HUES6 (cell line): ENCODE measurements at regions not wholly inside any gene's neighbourhood (a gene's known extent, or its start where the extent isn't known, plus 50 kb on each side); places are given as distances from the start of the nearest gene placed in this dataset.

Experiments used
- H3K27ac ChIP-seq: 2 replicates; pipeline ENCODE4 v1.7.0; 2013; ENCODE audit warnings: low read depth, mild to moderate bottlenecking, low read length, inconsistent platforms
- H3K27me3 ChIP-seq: 2 replicates; pipeline ENCODE4 v1.6.1; 2013; ENCODE audit warnings: low read length; ENCODE audit not compliant: control insufficient read depth, insufficient read depth
- H3K36me3 ChIP-seq: 2 replicates; pipeline ENCODE4 v1.6.1; 2013; ENCODE audit warnings: low read length; ENCODE audit not compliant: control insufficient read depth, insufficient read depth
- H3K4me1 ChIP-seq: 2 replicates; pipeline ENCODE4 v1.6.1; 2013; ENCODE audit warnings: low read length; ENCODE audit not compliant: control insufficient read depth, insufficient read depth
- H3K4me3 ChIP-seq: 2 replicates; pipeline ENCODE4 v1.5.1; 2013; ENCODE audit warnings: low read depth, low read length
- H3K9ac ChIP-seq: one replicate; pipeline ENCODE4 v1.6.1; 2013; ENCODE audit warnings: mild to moderate bottlenecking, low read length
- H3K9me3 ChIP-seq: 2 replicates; pipeline ENCODE4 v1.6.1; 2013; ENCODE audit warnings: low read depth, low read length; ENCODE audit not compliant: control insufficient read depth, insufficient read depth

DNA sequence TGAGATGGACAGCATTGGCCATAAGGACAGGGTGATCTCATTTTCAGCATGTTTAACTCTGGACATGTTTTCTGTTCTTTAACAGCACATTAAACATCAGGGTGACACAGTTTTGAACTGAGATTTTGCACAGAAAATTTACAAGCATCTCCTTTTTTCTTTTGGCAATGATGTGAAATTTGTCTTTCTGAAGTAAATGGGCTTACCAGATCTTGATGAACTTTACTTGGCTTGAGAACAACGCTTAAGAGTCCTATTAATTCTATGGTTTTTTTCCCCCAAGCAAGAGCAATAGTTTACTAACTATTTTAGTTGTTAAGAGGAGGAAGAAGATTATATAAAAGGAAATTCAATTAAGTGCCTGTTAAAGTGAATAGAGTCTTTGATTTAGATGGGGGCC lies 491.0 kb downstream of the SNAPC1 start:
- no peaks in the 10 kb centered on the region for H3K36me3 ChIP-seq
- no peaks in the 10 kb centered on the region for H3K4me1 ChIP-seq
- no peak overlapping the region for H3K27ac ChIP-seq
- no peaks in the 10 kb centered on the region for H3K9me3 ChIP-seq
- H3K4me3 ChIP-seq = no peak overlapping the region
- no peak overlapping the region for H3K9ac ChIP-seq
- H3K27me3 ChIP-seq = no peaks in the 10 kb centered on the region

DNA sequence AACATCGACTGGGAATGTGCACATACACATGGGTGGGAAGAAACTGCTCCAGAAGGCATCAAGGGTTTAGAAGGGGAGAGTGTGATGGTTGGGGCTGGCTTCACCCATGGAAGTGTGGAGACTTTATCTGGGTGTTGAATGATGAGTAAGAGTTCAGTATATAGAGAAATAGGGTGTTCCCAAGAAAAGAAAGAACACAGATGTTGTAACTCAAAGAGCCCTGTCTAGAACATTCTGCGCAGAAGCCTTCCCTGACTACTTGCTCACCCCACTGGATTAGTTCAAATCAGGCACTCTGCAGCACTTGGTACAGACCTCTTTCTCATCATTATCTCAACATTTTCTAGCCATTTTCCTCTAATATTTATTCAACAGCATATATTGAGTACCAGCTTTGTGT lies 491.7 kb downstream of the SNAPC1 start:
- no peaks in the 10 kb centered on the region for H3K9me3 ChIP-seq
- no peaks in the 10 kb centered on the region for H3K36me3 ChIP-seq
- H3K4me3 ChIP-seq = no peak overlapping the region

DNA sequence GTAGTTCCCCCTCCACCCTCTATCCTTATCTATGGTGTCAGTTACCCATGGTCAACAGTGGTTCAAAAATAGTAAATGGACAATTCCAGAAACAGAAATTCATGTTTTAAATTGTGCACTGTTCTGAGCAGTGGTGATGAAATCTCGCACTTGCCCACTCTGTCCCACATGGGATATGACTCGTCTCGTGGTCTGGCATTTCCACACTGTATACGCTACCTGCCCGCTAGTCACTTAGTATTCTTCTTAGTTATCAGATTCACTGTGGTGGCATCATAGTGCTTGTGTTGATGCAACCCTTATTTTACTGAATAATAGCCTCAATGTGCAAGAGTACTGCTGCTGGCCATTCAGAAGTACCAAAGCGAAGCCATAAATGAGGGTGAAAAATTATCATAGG lies 507.0 kb downstream of the SNAPC1 start:
- H3K27me3 ChIP-seq = no peaks in the 10 kb centered on the region
- no peak overlapping the region for H3K9ac ChIP-seq
- H3K9me3 ChIP-seq = no peaks in the 10 kb centered on the region
- no peaks in the 10 kb centered on the region for H3K4me1 ChIP-seq
- no peak overlapping the region for H3K27ac ChIP-seq
- no peaks in the 10 kb centered on the region for H3K36me3 ChIP-seq
- H3K4me3 ChIP-seq = no peak overlapping the region

More for the DNA sequence above, 491.7 kb downstream of the SNAPC1 start:
- H3K9ac ChIP-seq = no peak overlapping the region
- no peaks in the 10 kb centered on the region for H3K27me3 ChIP-seq
- H3K4me1 ChIP-seq = no peaks in the 10 kb centered on the region
- no peak overlapping the region for H3K27ac ChIP-seq

DNA sequence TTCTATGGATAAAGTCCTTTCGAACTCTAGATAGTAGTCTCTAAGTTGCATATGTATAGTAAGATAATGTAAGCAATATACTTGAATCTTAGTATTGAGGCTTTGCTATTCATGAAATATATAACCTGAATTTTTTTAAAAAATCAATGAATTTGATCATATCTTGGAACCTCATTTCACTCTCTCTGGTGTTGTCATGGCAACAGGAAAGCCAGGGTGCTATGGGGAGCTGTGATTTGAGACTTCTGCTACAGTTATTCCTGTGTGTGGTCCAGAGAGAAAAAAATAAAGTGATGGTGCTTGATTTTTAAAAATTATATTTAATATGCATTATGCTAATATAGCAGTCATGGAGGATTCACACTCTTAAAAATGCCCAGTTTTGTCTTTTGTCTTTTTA lies 508.0 kb downstream of the SNAPC1 start:
- Histone ChIP-seq H3K27me3 (no peaks in the 10 kb centered on the region), H3K4me3 (no peak overlapping the region), H3K4me1 (no peaks in the 10 kb centered on the region), H3K9me3 (no peaks in the 10 kb centered on the region), H3K9ac (no peak overlapping the region), H3K27ac (no peak overlapping the region), H3K36me3 (no peaks in the 10 kb centered on the region)

DNA sequence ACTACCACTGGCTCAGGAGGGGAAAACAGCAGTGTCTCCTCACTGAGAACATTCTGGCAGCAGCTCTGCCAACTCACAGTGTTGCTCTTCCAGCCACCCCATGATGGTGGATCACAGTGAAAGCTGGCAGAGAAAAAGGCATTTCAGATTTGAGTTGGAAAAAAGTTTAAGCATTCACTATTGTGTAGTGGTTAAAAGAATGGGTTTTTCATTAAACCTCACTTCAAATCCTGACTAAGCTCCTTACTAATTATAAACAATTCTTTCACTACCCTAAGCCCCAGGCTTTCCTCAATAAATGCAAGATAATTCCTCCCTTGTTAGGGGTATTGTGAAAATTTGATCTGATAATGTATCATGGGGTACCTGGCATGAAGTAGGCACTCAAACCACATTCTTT lies 518.1 kb downstream of the SNAPC1 start:
- no peaks in the 10 kb centered on the region for H3K9me3 ChIP-seq
- H3K4me3 ChIP-seq = no peak overlapping the region
- H3K9ac ChIP-seq = no peak overlapping the region
- no peaks in the 10 kb centered on the region for H3K36me3 ChIP-seq
- no peaks in the 10 kb centered on the region for H3K4me1 ChIP-seq
- H3K27ac ChIP-seq = no peak overlapping the region
- H3K27me3 ChIP-seq = no peaks in the 10 kb centered on the region

DNA sequence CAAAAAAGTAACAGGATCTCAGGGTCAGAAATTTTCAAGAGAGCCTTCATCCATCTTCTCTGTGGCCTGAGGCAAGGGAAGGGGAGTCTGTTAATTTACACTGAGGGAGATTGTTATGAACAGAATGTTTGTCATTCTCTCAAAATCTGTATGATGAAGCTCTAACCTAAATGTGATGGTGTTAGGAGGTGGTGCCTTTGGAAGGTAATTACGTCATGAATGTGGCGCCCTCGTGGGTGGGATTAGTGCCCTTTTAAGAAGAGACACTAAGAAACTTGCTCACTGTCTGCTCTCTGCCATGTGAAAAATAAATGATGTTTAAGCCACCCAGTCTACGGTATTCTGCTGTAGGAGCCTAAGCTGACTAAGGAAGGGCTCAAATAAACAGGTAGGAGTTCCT lies 521.6 kb downstream of the SNAPC1 start:
- Histone ChIP-seq H3K4me3 (no peak overlapping the region), H3K9me3 (no peaks in the 10 kb centered on the region), H3K27me3 (no peaks in the 10 kb centered on the region), H3K4me1 (no peaks in the 10 kb centered on the region), H3K27ac (no peak overlapping the region), H3K36me3 (no peaks in the 10 kb centered on the region), H3K9ac (no peak overlapping the region)

DNA sequence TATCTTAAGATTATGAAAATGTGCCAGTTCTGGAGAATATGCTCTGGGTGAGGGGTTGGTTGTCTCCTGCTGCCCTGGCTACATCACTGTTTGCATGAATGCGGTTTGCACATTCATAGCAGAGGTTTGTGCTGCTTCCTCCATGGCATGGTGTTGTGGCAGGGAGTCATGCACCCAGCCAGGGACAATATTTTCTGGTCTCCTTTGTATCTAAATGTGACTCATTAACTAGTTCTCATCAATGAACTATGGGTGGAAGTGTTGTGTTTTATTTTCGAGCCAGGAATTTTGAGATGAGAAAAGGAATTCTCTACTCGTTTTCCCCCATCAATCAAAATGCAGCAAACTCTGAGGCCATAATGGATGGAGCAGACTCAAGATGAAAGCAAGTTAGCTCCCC lies 527.3 kb downstream of the SNAPC1 start:
- H3K36me3 ChIP-seq = no peaks in the 10 kb centered on the region
- no peaks in the 10 kb centered on the region for H3K9me3 ChIP-seq
- no peaks in the 10 kb centered on the region; the same call in 1 of the 2 replicates for H3K4me1 ChIP-seq
- H3K27me3 ChIP-seq = no peaks in the 10 kb centered on the region
- no peak overlapping the region for H3K4me3 ChIP-seq
- H3K27ac ChIP-seq = no peak overlapping the region
- H3K9ac ChIP-seq = no peak overlapping the region

DNA sequence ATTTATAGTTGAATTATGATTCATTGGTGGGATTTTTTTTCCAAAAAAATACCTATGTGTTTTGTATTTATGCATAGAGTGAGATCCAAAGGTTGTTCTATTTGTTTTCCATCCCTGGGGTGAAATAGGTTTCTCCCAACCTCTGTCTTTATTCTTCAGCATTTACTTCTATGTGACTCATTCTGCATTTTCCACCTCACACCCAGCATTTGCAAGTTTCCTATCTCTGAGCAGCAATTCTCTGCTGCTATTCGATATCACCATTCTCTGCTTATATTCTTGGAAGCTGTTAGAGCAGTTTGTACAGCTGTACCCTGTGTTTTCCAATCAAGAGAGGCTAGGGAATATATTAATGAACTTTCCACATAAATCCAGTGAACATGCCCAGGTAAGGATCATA lies 538.9 kb downstream of the SNAPC1 start:
- peaks cover 11% of the 10 kb centered on the region; the same call in 1 of the 2 replicates for H3K9me3 ChIP-seq
- no peaks in the 10 kb centered on the region for H3K4me1 ChIP-seq
- H3K27ac ChIP-seq = no peak overlapping the region
- H3K27me3 ChIP-seq = no peaks in the 10 kb centered on the region
- H3K36me3 ChIP-seq = no peaks in the 10 kb centered on the region
- H3K4me3 ChIP-seq = no peak overlapping the region
- no peak overlapping the region for H3K9ac ChIP-seq

DNA sequence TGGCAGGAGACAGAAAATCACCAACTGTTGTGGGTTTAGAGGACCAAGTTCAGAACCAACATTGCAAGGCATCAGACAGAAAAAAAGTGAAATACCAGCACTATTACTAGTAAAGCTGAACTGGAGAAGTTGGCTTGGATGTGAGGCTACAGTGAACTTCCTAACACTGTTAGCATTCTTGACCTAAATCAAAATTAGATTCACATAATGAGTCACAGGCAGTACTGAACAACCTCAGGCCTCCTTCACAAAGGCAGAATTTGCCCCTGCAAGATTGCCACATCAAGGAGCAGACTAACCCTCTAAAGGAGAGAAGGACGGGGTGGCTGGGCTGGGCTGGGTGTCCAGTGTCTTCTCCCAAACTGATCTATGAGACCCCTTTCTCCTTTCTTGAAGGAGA lies 539.7 kb downstream of the SNAPC1 start:
- peaks cover 11% of the 10 kb centered on the region; the same call in 1 of the 2 replicates for H3K9me3 ChIP-seq
- H3K4me1 ChIP-seq = no peaks in the 10 kb centered on the region
- no peak overlapping the region for H3K9ac ChIP-seq
- H3K4me3 ChIP-seq = no peak overlapping the region
- no peaks in the 10 kb centered on the region for H3K27me3 ChIP-seq
- H3K27ac ChIP-seq = no peak overlapping the region
- no peaks in the 10 kb centered on the region for H3K36me3 ChIP-seq

DNA sequence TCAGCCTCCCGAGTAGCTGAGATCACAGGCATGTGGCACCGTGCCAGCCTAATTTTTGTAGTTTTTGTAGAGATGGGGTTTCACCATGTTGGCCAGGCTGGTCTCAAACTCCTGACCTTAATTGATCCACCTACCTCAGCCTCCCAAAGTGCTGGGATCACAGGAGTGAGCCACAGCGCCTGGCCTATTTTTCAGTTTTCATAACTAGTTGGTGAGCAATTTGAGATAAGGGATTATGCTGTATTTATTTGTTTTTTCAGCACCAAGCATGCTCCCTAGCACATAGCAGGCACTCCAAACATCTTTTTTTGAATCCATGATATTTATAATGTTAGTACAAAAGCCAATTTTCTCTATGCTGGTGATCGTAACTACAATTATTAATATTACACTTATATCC lies 541.2 kb downstream of the SNAPC1 start:
- Histone ChIP-seq H3K4me3 (no peak overlapping the region), H3K4me1 (peaks cover 5% of the 10 kb centered on the region; the same call in 1 of the 2 replicates), H3K27me3 (no peaks in the 10 kb centered on the region), H3K9me3 (peaks cover 11% of the 10 kb centered on the region; the same call in 1 of the 2 replicates), H3K27ac (no peak overlapping the region), H3K36me3 (no peaks in the 10 kb centered on the region), H3K9ac (no peak overlapping the region)

DNA sequence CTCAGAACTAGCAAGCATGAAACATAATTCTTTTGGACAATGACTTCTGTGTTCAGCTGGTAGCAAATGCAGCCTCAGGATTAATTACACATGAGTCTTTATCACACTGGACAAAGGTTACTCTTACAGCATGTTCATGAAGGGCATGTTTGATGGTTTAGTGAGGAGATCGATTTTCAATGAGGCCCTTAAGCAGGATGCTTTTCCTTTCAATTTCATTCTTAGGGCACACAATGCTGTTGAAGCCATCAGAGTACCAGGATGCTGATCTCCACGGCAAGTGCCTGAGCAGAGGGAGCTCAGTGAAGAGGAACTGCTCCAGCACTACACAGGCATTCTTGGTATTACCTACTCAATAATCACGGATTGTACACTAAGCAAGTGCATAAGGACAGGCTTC lies 542.0 kb downstream of the SNAPC1 start:
- H3K9me3 ChIP-seq = peaks cover 11% of the 10 kb centered on the region; the same call in 1 of the 2 replicates
- H3K9ac ChIP-seq = no peak overlapping the region
- peaks cover 5% of the 10 kb centered on the region; the same call in 1 of the 2 replicates for H3K4me1 ChIP-seq
- H3K36me3 ChIP-seq = no peaks in the 10 kb centered on the region
- H3K27me3 ChIP-seq = no peaks in the 10 kb centered on the region
- H3K4me3 ChIP-seq = no peak overlapping the region
- no peak overlapping the region for H3K27ac ChIP-seq

DNA sequence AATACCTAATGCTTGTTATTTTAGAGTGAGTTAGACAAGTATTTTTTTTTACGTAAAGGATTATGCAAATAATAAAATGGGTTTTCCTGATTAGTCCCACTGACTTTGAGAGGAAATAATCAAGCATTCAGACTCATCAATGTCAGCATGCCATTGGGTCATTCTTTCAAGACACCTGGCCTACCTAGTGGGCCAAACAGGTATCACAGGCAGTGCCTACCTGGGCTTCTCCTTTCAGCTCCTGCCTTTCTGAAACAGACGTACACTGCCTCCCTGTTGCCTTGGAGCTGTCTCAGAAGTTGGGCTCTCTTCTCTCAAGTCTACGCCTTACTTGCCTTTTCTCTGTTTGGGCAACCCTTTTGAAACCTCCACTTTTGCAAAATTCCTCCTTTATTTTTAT lies 545.6 kb downstream of the SNAPC1 start:
- Histone ChIP-seq H3K27ac (no peak overlapping the region), H3K9me3 (no peaks in the 10 kb centered on the region), H3K9ac (no peak overlapping the region), H3K27me3 (no peaks in the 10 kb centered on the region), H3K4me3 (no peak overlapping the region), H3K36me3 (no peaks in the 10 kb centered on the region), H3K4me1 (peaks cover 5% of the 10 kb centered on the region; the same call in 1 of the 2 replicates)
